Activated T-cell treated with anti-CD3 and anti-CD28 coated beads, Interleukin-2, amount 50 U/mL, for 24 hours (primary cell): ENCODE measurements at regions not wholly inside any gene's neighbourhood (a gene's known extent, or its start where the extent isn't known, plus 50 kb on each side); places are given as distances from the start of the nearest gene placed in this dataset.

Source experiments
- DNase-seq: peaks from one replicate; pipeline ENCODE4 v3.0.0-alpha.2; 2020
- H3K27ac Mint-ChIP-seq: 2 replicates; pipeline ENCODE4 v1.8.0; 2020; ENCODE audit warnings: mild to moderate bottlenecking, mixed read lengths
- H3K27me3 Mint-ChIP-seq: 2 replicates; pipeline ENCODE4 v1.8.0; 2020; ENCODE audit warnings: mixed read lengths
- H3K36me3 Mint-ChIP-seq: 2 replicates; pipeline ENCODE4 v1.8.0; 2020; ENCODE audit warnings: low read depth, mixed read lengths
- H3K4me1 Mint-ChIP-seq: 2 replicates; pipeline ENCODE4 v1.8.0; 2020; ENCODE audit warnings: low read depth, mixed read lengths
- H3K4me3 Mint-ChIP-seq: 2 replicates; pipeline ENCODE4 v1.8.0; 2020; ENCODE audit warnings: mild to moderate bottlenecking, moderate library complexity, mixed read lengths
- H3K9me3 Mint-ChIP-seq: 2 replicates; pipeline ENCODE4 v1.8.0; 2020; ENCODE audit warnings: mixed read lengths

DNA sequence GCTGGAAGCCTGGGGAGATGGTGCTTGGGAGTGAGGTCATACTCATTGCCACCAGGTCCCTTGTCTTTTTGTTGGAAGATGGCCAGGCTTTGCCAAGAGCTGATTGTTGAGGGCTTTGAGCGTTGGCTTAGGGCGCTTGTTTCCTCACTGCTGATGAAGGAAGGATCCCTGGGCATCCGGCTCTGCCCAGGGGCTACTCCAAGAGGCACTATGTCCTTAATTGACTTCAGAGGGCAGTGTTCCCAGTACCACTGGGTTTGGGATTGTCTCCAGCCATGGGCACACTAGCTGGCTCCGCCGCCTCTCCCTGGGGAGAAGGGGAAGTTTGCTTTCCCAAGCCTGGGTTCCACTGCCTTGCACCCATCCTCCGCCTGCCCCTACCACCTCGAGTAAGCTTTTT, 57.2 kb upstream of the RGMA start:
- no peak for DNase-seq

DNA sequence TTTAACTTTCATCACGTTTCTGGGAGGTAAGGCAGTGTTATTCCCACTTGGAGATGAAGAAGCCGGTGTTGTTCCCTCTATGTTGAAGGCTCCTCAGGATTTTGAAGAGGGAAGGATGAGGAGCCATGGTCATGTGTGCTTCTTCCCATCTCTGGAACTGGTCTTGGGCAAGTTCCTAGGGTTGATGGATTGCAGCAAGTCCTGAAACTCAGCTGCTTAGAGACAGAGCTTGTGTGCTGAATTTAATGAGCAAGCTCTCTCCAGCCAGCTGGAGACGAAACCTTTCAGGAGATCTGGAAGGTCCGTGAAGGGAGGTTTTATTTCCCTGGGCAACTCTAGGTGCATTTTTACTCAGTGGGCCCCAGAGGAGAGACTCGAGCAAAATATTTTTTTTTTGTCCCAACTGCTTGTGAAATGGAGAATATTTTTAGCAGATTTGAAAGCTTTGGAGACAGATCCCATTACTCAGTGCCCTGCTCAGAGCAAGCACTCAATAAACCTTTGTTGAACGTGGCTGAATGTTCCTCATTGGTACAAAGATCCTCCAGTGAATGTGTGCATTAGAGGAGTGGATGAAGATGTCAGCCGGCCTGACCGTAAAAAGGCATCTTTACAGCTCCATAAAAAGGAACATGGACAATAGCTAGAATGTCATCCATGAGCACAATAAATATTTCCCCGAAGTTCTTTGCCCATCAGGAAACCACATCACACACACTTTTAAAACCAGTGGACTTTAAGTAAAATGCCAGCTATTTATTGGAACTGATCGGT, 55.6 kb upstream of the RGMA start:
- DNase-seq, result no peak
- Mint-ChIP-seq H3K4me3 (no peak overlapping the region), H3K4me1 (peaks cover 16% of the 10 kb centered on the region), H3K27ac (no peak overlapping the region), H3K36me3 (no peaks in the 10 kb centered on the region), H3K27me3 (no peaks in the 10 kb centered on the region), H3K9me3 (no peaks in the 10 kb centered on the region)

More for the DNA sequence above, 57.2 kb upstream of the RGMA start:
- no peaks in the 10 kb centered on the region for H3K36me3 Mint-ChIP-seq
- no peak overlapping the region for H3K4me3 Mint-ChIP-seq
- no peaks in the 10 kb centered on the region for H3K9me3 Mint-ChIP-seq
- peaks cover 7% of the 10 kb centered on the region for H3K4me1 Mint-ChIP-seq
- no peak overlapping the region for H3K27ac Mint-ChIP-seq
- no peaks in the 10 kb centered on the region for H3K27me3 Mint-ChIP-seq

DNA sequence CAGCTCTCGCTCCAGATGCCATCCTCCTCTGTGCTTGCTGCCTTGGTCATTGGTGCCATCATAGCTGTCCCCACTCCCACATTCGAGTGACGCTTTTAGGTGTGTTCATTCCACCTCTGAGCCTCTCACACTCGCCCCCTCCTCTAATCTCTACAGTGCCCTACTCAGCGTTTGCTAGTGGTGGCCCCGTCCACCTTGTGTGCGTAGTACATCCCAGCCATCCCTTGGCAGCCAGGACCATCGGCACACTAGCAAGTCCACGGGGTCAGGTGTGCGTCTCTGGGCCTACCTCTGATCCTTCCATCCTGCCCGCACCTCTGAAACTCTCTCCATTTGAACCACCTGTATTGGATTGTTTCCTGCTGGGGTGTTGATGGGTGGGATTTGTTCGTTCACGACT, 54.2 kb upstream of the RGMA start:
- DNase-seq, result no peak
- no peaks in the 10 kb centered on the region for H3K27me3 Mint-ChIP-seq
- peaks cover 16% of the 10 kb centered on the region for H3K4me1 Mint-ChIP-seq
- H3K9me3 Mint-ChIP-seq, result no peaks in the 10 kb centered on the region
- no peak overlapping the region for H3K27ac Mint-ChIP-seq
- H3K4me3 Mint-ChIP-seq, result no peak overlapping the region
- no peaks in the 10 kb centered on the region for H3K36me3 Mint-ChIP-seq

DNA sequence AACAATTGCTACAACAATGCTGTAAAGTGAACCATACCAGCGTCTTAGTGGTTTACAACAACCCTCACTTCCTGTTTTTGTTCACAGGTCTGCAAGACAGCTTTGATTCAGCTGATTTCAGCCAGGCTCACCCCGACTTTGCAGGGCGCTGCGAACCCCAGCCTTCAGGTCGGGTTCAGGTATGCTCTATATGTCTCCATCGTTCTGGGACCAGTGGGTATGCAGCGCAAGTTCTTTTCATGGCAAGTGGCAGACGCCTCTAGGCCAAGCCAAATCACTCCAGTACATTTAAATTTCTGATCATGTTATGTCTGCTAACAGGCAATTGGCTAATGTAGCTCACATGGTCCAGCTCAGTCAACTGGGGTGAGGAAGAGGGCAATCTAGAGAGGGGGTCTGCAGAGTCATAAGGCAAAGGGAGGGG, 52.4 kb upstream of the RGMA start:
- Mint-ChIP-seq H3K4me1 (peaks cover 16% of the 10 kb centered on the region), H3K27ac (peak overlapping the region; percentile 6), H3K27me3 (no peaks in the 10 kb centered on the region), H3K36me3 (no peaks in the 10 kb centered on the region), H3K4me3 (no peak overlapping the region), H3K9me3 (no peaks in the 10 kb centered on the region)
- peak; percentile 39 for DNase-seq

DNA sequence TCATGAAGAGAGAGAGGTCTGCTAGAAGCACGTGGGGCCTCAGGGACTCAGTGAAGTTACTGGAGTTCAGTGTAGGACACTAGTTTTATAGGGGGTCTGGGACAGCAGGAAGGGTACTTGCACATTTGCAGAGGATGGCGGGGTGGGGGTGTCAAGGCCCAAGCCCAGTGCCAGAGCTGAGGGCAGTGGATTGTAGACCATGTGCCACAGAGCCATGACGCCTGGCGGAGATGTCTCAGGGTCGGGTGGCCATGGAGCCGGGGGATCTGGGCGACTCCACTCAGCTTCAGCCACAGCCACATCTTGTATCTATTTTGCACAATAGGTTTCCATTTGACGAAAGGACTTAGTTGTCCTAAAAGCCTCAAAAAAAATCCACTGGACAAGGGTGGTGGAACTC, 50.4 kb upstream of the RGMA start:
- H3K36me3 Mint-ChIP-seq, result no peaks in the 10 kb centered on the region
- H3K27ac Mint-ChIP-seq, result no peak overlapping the region
- no peaks in the 10 kb centered on the region for H3K9me3 Mint-ChIP-seq
- H3K4me3 Mint-ChIP-seq, result no peak overlapping the region
- peaks cover 16% of the 10 kb centered on the region for H3K4me1 Mint-ChIP-seq
- DNase-seq, result no peak
- no peaks in the 10 kb centered on the region for H3K27me3 Mint-ChIP-seq

DNA sequence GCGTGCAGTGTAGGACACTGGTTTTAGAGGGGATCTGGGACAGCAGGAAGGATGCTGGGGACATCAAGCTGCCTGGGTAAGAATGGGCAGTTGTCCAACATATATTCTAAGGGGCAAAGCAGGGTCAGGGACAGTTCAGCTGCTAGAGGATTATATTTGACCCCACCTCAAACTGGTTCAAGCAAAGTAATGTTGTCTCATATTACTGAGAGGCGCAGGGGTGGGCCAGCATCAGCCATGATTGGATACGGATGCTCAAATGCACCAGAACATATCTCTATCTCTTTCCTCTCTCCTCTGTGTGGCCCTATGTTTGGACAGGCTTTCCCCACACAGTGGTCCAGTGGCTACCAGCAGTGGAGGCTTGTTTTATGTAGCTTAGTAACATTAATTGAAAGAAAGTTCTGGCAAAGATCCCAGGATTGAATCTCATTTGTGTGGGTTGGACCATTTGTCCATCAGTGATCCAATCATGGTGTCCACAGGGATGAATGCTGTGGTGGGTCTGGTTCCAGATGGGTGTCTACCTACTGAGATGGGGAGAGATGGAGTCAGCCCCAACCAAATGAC, 49.8 kb upstream of the RGMA start:
- Mint-ChIP-seq H3K27ac (no peak overlapping the region), H3K36me3 (no peaks in the 10 kb centered on the region), H3K27me3 (no peaks in the 10 kb centered on the region), H3K4me1 (peaks cover 16% of the 10 kb centered on the region), H3K9me3 (no peaks in the 10 kb centered on the region), H3K4me3 (no peak overlapping the region)
- no peak for DNase-seq
